NCI-H2171 treated with DMSO at 0.1 percent for 48 hours (cell line): ENCODE measurements at regions not wholly inside any gene's neighbourhood (a gene's known extent, or its start where the extent isn't known, plus 50 kb on each side); places are given as distances from the start of the nearest gene placed in this dataset.
"Not testable (repeated sequence)": the region's sequence is repeated elsewhere in the genome, so short reads cannot be mapped to it uniquely, and the experiment has no call there.

ENCODE experiments used
- DNase-seq: peaks from one replicate; lab custom pipeline; 2025; lab: John Stamatoyannopoulos, UW

DNA sequence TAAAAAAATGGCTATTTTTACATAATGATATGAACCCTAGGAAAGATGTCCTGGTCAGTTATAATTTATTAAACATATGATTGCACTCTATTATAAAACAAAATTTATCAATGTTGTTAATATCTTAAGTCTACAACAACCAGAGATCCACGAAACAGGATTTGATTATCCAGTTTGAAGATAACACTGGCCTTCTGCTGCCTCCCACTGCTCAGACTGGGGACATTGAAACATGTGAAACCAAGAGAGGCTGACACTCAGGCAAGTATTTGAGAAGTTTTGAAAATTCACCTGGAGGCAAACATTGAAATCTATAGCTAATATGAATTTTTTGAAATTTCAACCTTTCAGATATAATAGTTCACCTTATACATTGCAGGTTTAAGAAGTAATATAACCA, 219.3 kb upstream of the HSF2 start:
- DNase-seq = no peak

DNA sequence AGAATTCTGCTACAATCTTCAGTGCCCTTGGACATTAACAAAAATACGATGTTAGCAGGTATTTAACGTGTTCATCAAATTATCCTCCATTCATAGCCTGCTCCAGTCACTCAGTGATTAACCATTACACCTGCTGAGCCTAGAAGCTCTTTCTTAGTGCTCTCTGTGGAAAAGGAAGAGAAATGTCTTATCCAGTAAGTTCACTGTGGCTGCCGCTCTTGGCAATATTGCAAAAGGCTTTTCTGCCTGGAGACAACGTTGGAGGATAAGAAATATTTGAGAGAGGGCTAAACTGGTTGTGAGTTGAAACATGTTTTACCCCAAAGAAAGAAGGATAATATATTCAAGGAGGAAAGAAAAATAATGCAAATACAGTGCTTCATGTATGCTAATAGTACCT, 217.4 kb upstream of the HSF2 start:
- no peak for DNase-seq

DNA sequence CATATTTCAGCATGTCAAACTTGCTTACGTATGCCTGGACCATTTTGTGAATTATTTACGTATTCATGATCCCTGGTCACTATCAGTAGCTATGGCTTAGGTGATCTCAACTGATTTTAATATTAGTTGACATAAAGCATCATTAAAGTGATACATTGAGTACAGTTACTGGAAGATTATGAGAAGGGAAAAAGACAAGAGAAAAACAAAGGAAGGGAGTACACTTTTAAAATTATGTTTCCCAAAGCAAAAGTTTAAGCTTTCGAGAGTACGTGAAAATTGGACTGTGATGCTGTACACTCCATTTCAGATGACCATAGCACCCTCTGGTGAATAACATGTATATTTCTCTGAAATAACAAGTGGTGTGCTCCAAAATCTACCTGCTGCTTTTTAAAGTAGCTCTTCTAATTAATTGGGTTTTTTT, 215.0 kb upstream of the HSF2 start:
- peak; percentile 4 for DNase-seq

DNA sequence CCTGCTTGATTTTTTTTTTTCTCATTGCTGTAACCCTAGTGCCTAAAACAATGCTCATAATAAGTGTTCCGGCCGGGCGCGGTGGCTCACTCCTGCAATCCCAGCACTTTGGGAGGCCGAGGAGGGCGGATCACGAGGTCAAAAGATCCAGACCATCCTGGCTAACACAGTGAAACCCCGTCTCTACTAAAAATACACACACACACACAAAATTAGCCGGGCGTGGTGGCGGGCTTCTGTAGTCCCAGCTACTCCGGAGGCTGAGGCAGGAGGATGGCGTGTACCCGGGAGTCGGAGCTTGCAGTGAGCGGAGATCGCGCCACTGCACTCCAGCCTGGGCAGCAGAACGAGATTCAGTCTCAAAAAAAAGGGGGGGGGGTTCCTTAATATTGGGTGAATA, 214.0 kb upstream of the HSF2 start:
- not testable (repeated sequence) for DNase-seq

DNA sequence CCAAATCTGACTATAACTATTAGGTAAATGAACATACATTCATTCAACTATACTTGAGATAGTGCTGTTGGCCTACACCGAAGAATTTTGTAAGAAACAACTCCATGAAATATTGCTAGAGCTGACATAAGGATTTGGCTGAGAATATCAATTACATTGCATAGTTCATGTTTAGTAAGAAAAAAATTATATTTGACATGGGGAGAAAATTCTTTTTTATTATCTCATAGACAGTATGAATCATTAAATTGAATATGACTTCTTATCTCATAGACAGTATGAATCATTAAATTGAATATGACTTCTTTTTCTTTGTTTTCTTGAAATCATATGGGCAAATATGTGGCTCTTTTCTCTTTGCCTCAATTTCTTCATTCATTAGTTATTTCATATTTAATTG, 212.3 kb upstream of the HSF2 start:
- DNase-seq = no peak

GRCh38 chr6:122198922-122199321, 200.5 kb upstream of the HSF2 start:
- no peak for DNase-seq

DNA sequence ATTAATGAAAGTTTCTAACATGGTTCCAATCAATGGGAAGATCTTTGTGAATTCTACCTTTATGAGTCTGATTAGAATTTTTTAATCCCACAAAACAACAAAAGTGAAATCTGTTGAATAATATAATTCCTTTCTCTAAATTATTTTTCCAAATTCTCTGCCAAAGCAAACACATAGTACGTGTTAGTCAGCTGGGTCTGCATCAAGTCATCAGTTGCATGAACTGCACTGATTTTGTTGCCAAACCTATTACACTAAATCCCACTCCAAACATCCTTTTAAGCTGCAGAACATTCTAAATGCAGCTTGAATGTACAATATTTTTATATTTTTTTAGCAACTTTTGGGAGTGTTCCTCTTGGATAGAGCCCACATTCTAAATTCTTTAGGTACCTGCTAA, 199.0 kb upstream of the HSF2 start:
- DNase-seq = no peak

DNA sequence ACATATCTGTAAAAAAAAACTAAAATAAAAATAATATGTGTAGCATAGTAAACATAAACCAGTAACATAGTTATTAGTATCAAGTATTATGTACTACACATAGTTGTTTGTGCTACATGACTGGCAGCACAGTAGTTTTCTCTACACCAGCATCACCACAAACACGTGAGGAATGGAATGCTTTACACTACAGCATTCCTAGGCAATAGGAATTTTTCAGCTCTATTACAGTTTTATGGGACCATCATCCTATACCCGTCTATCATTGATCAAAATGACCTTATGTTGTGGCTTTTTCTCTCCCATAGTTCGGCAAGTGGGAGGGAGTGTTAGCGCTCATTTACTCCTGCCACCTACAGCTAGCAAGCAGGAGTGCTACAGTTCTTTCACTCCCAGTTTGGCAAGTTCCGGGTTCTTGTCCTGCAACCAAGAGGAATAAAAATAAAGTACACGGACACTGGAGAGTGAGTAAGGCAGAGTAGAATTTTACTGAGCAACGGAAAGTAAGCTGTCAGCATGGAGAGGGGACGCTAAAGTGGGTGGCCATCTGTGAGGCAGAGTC, 196.8 kb upstream of the HSF2 start:
- no peak for DNase-seq

DNA sequence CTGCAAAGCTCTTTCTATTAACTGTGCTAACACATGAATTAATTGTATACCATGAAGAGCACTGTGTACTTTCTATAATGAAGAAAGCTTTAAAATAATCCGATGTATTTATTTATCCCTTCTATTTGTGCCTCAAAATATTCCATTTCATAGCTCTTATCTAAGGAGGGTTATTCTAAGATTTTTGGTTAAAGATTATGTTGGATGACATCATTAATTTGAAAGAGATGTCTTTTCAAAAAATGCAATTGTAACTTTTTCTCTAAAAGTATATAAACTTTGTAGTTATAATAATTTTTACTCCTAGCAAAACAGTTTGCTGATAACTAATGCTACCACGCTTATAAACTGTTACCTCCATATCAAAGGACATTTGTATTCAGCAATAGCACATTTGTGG, 192.4 kb upstream of the HSF2 start:
- no peak for DNase-seq

GRCh38 chr6:122207794-122208193, 191.7 kb upstream of the HSF2 start:
- no peak for DNase-seq

DNA sequence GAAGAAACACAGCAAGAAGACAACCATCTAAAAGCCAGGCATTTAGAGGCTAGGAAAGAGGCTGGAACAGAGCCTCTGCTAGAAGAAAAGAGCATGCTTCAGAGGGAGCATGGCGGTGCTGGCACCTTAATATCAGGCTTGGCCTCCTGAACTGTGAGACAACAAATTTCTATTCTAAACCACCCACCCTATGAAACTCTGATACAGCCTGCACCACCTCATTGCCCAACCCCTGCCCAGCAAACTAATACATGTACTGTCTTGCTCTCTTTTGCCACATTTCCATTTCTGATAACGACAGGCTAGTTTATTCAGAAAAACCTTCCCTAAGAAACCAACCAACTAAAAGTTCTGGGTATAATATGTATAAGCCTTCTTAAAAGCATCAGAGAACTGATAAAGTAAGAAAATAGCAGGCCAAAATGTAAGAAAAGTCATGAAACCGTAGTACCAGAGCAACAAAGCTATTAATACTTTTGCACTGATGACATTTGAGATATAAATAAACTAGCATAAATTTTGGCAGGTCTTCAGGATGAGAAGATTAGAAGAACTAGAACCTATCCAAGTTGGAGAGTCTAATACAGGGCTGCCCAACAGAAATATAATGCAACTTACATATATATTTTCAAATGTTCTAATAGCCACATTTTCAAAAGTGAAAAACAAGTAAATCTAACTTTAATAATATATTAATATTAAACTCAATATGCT, 184.7 kb upstream of the HSF2 start:
- no peak for DNase-seq

- DNase-seq = no peak
Measured at GRCh38 chr6:122220254-122220653, 179.2 kb upstream of the HSF2 start.

DNA sequence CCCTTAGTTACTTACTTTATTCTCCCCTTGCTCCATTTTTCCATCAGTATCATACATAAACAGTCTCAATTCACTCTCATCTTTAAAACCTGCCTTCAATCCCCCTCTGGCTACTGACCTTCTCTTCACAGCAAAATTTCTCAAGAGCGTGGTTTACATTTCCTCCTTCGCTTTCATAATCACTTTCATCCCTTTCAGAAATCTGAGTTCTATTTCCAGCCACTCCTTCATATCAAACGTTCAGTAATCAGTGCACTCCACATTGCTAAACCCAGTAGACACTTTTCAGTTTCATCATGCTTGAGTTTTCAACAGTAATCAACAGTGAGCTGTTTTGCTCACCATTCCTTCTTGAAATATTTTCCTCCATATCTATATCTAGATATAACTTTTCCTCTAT, 176.7 kb upstream of the HSF2 start:
- no peak for DNase-seq

- no peak for DNase-seq
Measured at GRCh38 chr6:122223251-122223650, 176.2 kb upstream of the HSF2 start.

DNA sequence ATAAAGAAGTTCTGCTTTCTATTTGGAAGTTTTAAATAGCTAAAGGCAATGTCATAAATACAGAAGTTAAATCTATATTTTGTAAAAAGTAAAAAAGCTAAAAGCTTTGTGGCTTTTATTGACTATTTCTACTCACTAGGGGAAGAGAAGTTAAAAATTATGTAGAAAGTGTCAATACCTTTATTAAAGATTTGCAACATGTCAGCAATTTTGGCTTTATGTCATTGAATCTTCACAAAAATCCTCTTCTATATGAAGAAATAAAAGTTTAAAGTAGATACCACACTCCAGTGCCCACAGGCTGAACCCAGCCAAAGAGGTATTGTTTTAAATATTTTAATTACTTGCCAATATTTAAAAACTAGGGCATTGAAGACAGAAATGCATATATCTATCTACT, 160.6 kb upstream of the HSF2 start:
- no peak for DNase-seq

- no peak for DNase-seq
Measured at GRCh38 chr6:122246906-122247658, 152.4 kb upstream of the HSF2 start.

DNA sequence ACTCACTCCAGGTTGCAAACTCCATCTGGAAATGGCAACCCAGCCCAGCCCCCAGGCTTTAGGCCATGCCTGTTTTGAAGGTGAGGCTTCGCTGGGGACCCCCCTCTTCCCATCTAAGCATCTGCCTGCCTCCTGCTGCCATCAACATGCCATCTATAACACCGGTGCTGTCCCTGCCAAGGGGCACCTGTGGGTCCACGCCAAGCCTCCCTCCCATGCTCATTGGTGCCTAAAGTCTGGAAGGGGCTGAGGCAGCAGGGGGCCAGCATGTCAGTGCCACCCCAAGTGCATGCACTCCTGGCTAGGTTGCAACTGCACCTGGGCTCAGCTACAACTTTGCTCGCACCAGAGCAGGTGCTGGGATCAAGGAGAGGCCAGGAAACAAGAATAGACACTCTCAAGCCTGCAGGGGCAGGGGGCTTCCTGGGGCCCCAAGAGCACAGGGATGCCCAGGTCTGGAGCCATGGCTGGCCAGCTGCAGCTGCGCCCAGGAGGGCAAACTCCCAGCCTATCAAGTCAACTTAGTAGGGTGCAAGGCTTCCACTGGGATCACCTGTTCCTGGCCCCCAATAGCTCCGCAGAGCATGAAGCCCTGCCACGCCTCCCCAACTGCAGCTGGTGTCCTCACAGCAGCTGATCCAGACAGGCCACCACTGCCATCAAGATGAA, 151.3 kb upstream of the HSF2 start:
- no peak for DNase-seq

DNA sequence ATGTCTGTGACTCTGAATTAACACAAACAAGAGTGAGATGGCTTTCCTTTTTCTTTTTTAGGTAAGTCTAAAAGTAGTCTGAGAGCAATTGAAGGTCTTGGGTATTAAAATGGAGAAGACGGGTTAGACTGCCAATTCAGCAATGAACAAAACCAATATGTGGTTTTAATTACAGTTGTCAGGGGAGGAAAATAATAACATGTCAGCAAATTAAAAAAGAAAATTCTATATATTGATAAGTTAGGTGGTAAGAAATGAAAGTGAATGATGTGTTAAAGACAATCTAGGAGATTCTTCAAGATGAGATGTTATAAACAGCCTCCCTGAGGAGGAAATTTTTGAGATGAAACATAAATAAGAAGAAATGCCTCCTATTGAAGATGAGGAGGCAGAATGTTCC, 150.6 kb upstream of the HSF2 start:
- DNase-seq = no peak

GRCh38 chr6:122258839-122259238, 140.6 kb upstream of the HSF2 start:
- DNase-seq = no peak

DNA sequence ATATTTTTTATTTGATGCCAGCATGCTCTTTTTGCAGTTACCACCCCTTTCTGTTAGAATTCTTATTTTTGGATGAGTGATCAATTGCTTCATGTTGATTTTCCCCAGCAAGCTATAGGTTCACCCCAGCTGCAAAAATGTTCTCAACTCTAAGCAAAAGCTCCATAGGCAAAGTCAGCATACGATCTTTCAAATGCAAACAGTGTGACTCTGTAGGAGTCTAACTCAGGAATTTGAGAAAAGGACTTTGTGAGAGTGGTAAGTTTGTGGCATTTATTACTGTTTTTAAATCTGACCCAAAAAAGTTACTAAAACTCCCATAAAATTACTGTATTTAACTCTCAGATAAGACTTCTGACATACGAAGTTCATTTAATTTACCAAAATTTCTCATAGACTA, 134.9 kb upstream of the HSF2 start:
- DNase-seq = no peak

DNA sequence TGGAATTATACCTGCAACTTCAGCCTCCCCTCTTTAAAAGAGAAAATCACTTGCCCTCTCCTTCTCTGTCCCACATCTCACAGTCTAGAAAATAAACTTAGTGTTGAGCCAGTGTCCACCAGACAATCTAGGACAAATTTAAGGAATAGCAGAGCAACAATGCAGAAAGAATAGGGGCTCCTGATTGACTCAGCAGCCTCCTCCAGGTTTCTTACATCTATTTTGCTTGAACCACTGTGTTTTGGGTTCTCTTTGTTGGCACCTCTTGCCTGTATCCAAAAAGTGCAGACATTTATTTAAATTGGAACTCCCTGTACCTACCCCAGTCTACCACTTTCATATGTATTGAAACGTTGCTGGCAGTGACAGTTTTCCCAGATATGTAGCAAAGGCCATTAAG, 133.7 kb upstream of the HSF2 start:
- DNase-seq = no peak

GRCh38 chr6:122268394-122268793, 131.1 kb upstream of the HSF2 start:
- DNase-seq = no peak

DNA sequence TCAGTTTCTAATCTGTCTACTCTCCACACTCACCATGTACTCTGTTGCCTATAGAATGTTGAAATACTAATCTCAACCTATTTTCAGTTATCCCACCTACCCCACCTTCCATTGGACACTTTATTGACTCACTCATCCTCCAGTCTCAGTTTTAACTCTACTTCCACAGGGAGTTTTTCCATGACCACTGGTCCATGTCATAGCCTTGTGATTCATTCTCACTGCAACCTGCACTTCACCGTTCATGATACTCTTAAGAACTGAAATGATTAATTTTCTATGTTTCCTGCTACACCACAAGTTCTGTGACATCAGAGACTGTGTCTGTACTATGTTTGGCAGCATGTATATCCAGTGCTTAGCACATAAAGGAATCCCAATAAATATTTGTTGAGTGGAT, 122.8 kb upstream of the HSF2 start:
- no peak for DNase-seq
